HepG2 (cell line): ENCODE measurements at regions not wholly inside any gene's neighbourhood (a gene's known extent, or its start where the extent isn't known, plus 50 kb on each side); places are given as distances from the start of the nearest gene placed in this dataset.

Source experiments
- ATAC-seq: fragments of 200-7000 bp; cut with Tn5 transposase; 3 replicates; pipeline ENCODE4 v1.9.1; 2020; ENCODE audit warnings: mild to moderate bottlenecking, moderate library complexity
- BruUV-seq: library from RNA; stranded (reverse); fragments of 400-500 nt; replicated peaks from 2 replicates; lab custom pipeline; 2021; lab: Mats Ljungman, UMichigan
- CTCF ChIA-PET: fragments of 300-600 bp; formaldehyde crosslinking; extraction: SDS; loops from one replicate; lab custom pipeline; 2021; ENCODE audit warnings: low total read pairs, inconsistent platforms, low intra/inter-chr PET ratio; lab: Yijun Ruan, JAX
- POLR2A ChIA-PET: fragments of 350-600 bp; sonication (Branson Sonifier 250); formaldehyde crosslinking; loops from one replicate; lab custom pipeline; 2020; ENCODE audit warnings: antibody characterized with exemption, inconsistent platforms; lab: Yijun Ruan, JAX
- DNase-seq: peaks from one replicate; pipeline ENCODE4 v3.0.0-alpha.2; 2015; ENCODE audit warnings: low spot score
- FAIRE-seq: peaks from 3 replicates; lab custom pipeline; 2011; peaks lifted over from hg19 to GRCh38; lab: Jason Lieb, UNC
- H2AFZ ChIP-seq: one replicate; pipeline ENCODE4 v1.6.1; 2011; ENCODE audit warnings: low read length, inconsistent platforms
- H3K27ac ChIP-seq: fragments of 300-600 bp; 3 replicates; pipeline ENCODE4 v1.8.0; 2011; ENCODE audit warnings: mixed run types, mild to moderate bottlenecking, mixed read lengths, low read length, inconsistent platforms; ENCODE audit not compliant: insufficient read depth; ENCODE audit errors: extremely low read length
- H3K27me3 ChIP-seq, 2 experiments: fragments of 200-600 bp in 1 of 2; 2 replicates in 1 of 2; 3 replicates in 1 of 2; pipeline versions ENCODE4 v1.6.0 to v1.8.0; 2011; ENCODE audit warnings: low read length in 2 of 2, mild to moderate bottlenecking in 2 of 2, moderate library complexity in 2 of 2, inconsistent platforms in 1 of 2; ENCODE audit not compliant: insufficient read depth in 2 of 2, control insufficient read depth in 1 of 2
- H3K36me3 ChIP-seq, 2 experiments: fragments of 200-600 bp in 1 of 2; replicated peaks in 1 of 2; 2 replicates in 1 of 2; 3 replicates in 1 of 2; pipeline versions ENCODE4 v1.5.1 to v1.8.0; 2011; ENCODE audit warnings: low read length in 2 of 2, inconsistent platforms in 1 of 2; ENCODE audit not compliant: insufficient read depth in 2 of 2, control insufficient read depth in 1 of 2
- H3K4me1 ChIP-seq: 2 replicates; pipeline ENCODE4 v1.5.1; 2012; ENCODE audit warnings: low read length, inconsistent platforms; ENCODE audit not compliant: insufficient read depth
- H3K4me2 ChIP-seq: 2 replicates; pipeline ENCODE4 v1.6.0; 2011; ENCODE audit warnings: low read depth, low read length, inconsistent platforms
- H3K4me3 ChIP-seq, 3 experiments: fragments of 200-600 bp in 1 of 3; sonication (generic), shearing (Covaris generic) in 1 of 3; replicated peaks in 1 of 3; 2 replicates each; pipeline ENCODE4 v1.5.1; 2011 to 2016; ENCODE audit warnings: low read length in 3 of 3, inconsistent platforms in 2 of 3, low read depth in 2 of 3, mild to moderate bottlenecking in 2 of 3, control low read depth in 1 of 3, mixed read lengths in 1 of 3; ENCODE audit not compliant: insufficient read depth in 1 of 3
- H3K79me2 ChIP-seq: one replicate; pipeline ENCODE4 v1.6.1; 2011; ENCODE audit warnings: low read length, inconsistent platforms; ENCODE audit not compliant: insufficient read depth
- H3K9ac ChIP-seq: 2 replicates; pipeline ENCODE4 v1.6.0; 2011; ENCODE audit warnings: mild to moderate bottlenecking, low read depth, low read length, inconsistent platforms; ENCODE audit not compliant: insufficient read depth
- H3K9me3 ChIP-seq: 2 replicates; pipeline ENCODE4 v1.5.1; 2012; ENCODE audit warnings: mild to moderate bottlenecking, low read length
- H4K20me1 ChIP-seq: 2 replicates; pipeline ENCODE4 v1.6.0; 2011; ENCODE audit warnings: inconsistent platforms, mild to moderate bottlenecking, low read length, moderate library complexity; ENCODE audit not compliant: insufficient read depth
- EHMT2 ChIP-seq: fragments of 200-600 bp; sonication (generic); IDR thresholded peaks from 2 replicates; pipeline ENCODE4 v1.7.0; 2017; ENCODE audit warnings: antibody characterized with exemption, low read depth, low read length, borderline replicate concordance
- PAX8 ChIP-seq: sonication (generic); formaldehyde crosslinking; IDR thresholded peaks from 2 replicates; pipeline ENCODE4 v1.8.0; 2022; ENCODE audit warnings: mild to moderate bottlenecking, missing genetic modification reagents, borderline replicate concordance
- PHF8 ChIP-seq: sonication (generic); formaldehyde crosslinking; IDR thresholded peaks from 2 replicates; pipeline ENCODE4 v1.5.0; 2020; ENCODE audit warnings: missing genetic modification reagents
- RBM22 ChIP-seq: fragments of 200-400 bp; formaldehyde crosslinking; optimal IDR thresholded peaks from 2 replicates; pipeline ENCODE3; 2017; ENCODE audit warnings: mild to moderate bottlenecking, low read length, moderate library complexity
- ZNF292 ChIP-seq: sonication (generic); formaldehyde crosslinking; IDR thresholded peaks from 2 replicates; pipeline ENCODE4 v1.8.1; 2022; ENCODE audit warnings: mild to moderate bottlenecking, low read depth, missing genetic modification reagents, borderline replicate concordance
- ZNF607 ChIP-seq: sonication (generic); formaldehyde crosslinking; IDR thresholded peaks from 2 replicates; pipeline ENCODE4 v1.5.1; 2020; ENCODE audit warnings: missing genetic modification reagents, mild to moderate bottlenecking, borderline replicate concordance
- ZSCAN12 ChIP-seq: sonication (generic); formaldehyde crosslinking; IDR thresholded peaks from 2 replicates; pipeline ENCODE4 v1.9.0; 2021; ENCODE audit warnings: mild to moderate bottlenecking, missing genetic modification reagents
- in situ Hi-C: cut with HindIII; loops from 2 replicates; pipeline ENCODE4 v1.10.0; 2017; ENCODE audit warnings: low pct_unique_long_range_greater_than_20kb; ENCODE audit not compliant: extremely low pct_ligation_motif_present
- intact Hi-C: fragments of 100-400 bp; cut with micrococcal nuclease; formaldehyde crosslinking; loops from one replicate; pipeline ENCODE4 v1.10.0; 2022; ENCODE audit not compliant: unreplicated experiment
- TF ChIP-seq, protein P1 (sequence below): sonication (generic); formaldehyde crosslinking; IDR thresholded peaks from 2 replicates; pipeline ENCODE4 v1.9.0; 2022; ENCODE audit warnings: missing genetic modification reagents, mild to moderate bottlenecking, borderline replicate concordance
- TF ChIP-seq, protein P2 (sequence below): sonication (generic); formaldehyde crosslinking; IDR thresholded peaks from 2 replicates; pipeline ENCODE4 v1.8.1; 2023; ENCODE audit warnings: mild to moderate bottlenecking, missing genetic modification reagents, borderline replicate concordance
- TF ChIP-seq, protein P3 (sequence below): sonication (generic); formaldehyde crosslinking; IDR thresholded peaks from 2 replicates; pipeline ENCODE4 v1.5.0; 2020; ENCODE audit warnings: mild to moderate bottlenecking, missing genetic modification reagents, borderline replicate concordance
- TF ChIP-seq, protein P4 (sequence below): sonication (generic); formaldehyde crosslinking; IDR thresholded peaks from 2 replicates; pipeline ENCODE4 v1.5.0; 2020; ENCODE audit warnings: mild to moderate bottlenecking, missing genetic modification reagents, moderate library complexity
- TF ChIP-seq, protein P5 (sequence below): sonication (generic); formaldehyde crosslinking; IDR thresholded peaks from 2 replicates; pipeline ENCODE4 v1.4.0; 2020; ENCODE audit warnings: missing genetic modification reagents, mild to moderate bottlenecking, borderline replicate concordance

DNA sequence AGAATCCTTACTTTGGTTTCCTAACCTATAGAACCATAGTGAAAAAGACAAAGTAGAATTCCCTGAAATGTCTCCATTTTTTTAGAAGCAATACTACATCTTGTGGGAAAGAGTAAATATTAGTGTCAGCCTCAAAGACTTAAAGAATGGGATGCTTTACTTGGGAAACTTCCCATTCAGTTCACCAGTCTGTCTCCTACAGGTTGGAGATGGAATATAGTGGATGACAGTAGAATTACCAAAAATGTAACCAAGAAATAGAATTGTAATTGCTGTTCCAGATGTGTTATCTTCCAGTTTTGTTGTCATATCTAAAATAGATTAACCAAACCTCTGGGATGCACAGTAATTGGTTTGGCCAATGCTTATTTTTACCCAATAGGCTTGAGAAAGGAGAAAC lies 338.6 kb upstream of the GRID2 start:
- no peak for ATAC-seq
- TF ChIP-seq ZNF607 (CRISPR knock-in tag) (no peak), ZNF292 (no peak), PAX8 (CRISPR knock-in tag) (no peak), RBM22 (no peak), PHF8 (CRISPR knock-in tag) (no peak), EHMT2 (no peak), ZSCAN12 (CRISPR knock-in tag) (no peak)
- TF ChIP-seq, protein P1, sequence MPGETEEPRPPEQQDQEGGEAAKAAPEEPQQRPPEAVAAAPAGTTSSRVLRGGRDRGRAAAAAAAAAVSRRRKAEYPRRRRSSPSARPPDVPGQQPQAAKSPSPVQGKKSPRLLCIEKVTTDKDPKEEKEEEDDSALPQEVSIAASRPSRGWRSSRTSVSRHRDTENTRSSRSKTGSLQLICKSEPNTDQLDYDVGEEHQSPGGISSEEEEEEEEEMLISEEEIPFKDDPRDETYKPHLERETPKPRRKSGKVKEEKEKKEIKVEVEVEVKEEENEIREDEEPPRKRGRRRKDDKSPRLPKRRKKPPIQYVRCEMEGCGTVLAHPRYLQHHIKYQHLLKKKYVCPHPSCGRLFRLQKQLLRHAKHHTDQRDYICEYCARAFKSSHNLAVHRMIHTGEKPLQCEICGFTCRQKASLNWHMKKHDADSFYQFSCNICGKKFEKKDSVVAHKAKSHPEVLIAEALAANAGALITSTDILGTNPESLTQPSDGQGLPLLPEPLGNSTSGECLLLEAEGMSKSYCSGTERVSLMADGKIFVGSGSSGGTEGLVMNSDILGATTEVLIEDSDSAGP (CRISPR knock-in tag), result no peak
- TF ChIP-seq, protein P2, sequence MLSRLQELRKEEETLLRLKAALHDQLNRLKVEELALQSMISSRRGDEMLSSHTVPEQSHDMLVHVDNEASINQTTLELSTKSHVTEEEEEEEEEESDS, result no peak
- TF ChIP-seq, protein P3, sequence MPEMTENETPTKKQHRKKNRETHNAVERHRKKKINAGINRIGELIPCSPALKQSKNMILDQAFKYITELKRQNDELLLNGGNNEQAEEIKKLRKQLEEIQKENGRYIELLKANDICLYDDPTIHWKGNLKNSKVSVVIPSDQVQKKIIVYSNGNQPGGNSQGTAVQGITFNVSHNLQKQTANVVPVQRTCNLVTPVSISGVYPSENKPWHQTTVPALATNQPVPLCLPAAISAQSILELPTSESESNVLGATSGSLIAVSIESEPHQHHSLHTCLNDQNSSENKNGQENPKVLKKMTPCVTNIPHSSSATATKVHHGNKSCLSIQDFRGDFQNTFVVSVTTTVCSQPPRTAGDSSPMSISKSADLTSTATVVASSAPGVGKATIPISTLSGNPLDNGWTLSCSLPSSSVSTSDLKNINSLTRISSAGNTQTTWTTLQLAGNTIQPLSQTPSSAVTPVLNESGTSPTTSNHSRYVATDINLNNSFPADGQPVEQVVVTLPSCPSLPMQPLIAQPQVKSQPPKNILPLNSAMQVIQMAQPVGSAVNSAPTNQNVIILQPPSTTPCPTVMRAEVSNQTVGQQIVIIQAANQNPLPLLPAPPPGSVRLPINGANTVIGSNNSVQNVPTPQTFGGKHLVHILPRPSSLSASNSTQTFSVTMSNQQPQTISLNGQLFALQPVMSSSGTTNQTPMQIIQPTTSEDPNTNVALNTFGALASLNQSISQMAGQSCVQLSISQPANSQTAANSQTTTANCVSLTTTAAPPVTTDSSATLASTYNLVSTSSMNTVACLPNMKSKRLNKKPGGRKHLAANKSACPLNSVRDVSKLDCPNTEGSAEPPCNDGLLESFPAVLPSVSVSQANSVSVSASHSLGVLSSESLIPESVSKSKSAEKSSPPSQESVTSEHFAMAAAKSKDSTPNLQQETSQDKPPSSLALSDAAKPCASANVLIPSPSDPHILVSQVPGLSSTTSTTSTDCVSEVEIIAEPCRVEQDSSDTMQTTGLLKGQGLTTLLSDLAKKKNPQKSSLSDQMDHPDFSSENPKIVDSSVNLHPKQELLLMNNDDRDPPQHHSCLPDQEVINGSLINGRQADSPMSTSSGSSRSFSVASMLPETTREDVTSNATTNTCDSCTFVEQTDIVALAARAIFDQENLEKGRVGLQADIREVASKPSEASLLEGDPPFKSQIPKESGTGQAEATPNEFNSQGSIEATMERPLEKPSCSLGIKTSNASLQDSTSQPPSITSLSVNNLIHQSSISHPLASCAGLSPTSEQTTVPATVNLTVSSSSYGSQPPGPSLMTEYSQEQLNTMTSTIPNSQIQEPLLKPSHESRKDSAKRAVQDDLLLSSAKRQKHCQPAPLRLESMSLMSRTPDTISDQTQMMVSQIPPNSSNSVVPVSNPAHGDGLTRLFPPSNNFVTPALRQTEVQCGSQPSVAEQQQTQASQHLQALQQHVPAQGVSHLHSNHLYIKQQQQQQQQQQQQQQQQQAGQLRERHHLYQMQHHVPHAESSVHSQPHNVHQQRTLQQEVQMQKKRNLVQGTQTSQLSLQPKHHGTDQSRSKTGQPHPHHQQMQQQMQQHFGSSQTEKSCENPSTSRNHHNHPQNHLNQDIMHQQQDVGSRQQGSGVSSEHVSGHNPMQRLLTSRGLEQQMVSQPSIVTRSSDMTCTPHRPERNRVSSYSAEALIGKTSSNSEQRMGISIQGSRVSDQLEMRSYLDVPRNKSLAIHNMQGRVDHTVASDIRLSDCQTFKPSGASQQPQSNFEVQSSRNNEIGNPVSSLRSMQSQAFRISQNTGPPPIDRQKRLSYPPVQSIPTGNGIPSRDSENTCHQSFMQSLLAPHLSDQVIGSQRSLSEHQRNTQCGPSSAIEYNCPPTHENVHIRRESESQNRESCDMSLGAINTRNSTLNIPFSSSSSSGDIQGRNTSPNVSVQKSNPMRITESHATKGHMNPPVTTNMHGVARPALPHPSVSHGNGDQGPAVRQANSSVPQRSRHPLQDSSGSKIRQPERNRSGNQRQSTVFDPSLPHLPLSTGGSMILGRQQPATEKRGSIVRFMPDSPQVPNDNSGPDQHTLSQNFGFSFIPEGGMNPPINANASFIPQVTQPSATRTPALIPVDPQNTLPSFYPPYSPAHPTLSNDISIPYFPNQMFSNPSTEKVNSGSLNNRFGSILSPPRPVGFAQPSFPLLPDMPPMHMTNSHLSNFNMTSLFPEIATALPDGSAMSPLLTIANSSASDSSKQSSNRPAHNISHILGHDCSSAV (CRISPR knock-in tag), result no peak
- TF ChIP-seq, protein P4, sequence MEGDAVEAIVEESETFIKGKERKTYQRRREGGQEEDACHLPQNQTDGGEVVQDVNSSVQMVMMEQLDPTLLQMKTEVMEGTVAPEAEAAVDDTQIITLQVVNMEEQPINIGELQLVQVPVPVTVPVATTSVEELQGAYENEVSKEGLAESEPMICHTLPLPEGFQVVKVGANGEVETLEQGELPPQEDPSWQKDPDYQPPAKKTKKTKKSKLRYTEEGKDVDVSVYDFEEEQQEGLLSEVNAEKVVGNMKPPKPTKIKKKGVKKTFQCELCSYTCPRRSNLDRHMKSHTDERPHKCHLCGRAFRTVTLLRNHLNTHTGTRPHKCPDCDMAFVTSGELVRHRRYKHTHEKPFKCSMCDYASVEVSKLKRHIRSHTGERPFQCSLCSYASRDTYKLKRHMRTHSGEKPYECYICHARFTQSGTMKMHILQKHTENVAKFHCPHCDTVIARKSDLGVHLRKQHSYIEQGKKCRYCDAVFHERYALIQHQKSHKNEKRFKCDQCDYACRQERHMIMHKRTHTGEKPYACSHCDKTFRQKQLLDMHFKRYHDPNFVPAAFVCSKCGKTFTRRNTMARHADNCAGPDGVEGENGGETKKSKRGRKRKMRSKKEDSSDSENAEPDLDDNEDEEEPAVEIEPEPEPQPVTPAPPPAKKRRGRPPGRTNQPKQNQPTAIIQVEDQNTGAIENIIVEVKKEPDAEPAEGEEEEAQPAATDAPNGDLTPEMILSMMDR (CRISPR knock-in tag), result no peak
- TF ChIP-seq, protein P5, sequence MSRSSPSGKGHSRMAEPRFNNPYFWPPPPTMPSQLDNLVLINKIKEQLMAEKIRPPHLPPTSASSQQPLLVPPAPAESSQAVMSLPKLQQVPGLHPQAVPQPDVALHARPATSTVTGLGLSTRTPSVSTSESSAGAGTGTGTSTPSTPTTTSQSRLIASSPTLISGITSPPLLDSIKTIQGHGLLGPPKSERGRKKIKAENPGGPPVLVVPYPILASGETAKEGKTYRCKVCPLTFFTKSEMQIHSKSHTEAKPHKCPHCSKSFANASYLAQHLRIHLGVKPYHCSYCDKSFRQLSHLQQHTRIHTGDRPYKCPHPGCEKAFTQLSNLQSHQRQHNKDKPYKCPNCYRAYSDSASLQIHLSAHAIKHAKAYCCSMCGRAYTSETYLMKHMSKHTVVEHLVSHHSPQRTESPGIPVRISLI (CRISPR knock-in tag), result no peak

More for the DNA sequence above, 338.6 kb upstream of the GRID2 start:
- H3K4me3 ChIP-seq, result no peak overlapping the region
- no peaks in the 10 kb centered on the region for H4K20me1 ChIP-seq
- CTCF ChIA-PET, result no interaction called here
- H3K79me2 ChIP-seq, result no peaks in the 10 kb centered on the region
- H3K27ac ChIP-seq, result no peak overlapping the region
- H3K9me3 ChIP-seq, result no peaks in the 10 kb centered on the region
- H3K4me2 ChIP-seq, result no peak overlapping the region
- in situ Hi-C loops, result no loop called here
- POLR2A ChIA-PET, result no interaction called here
- intact Hi-C loops, result no loop called here
- DNase-seq (no peak), FAIRE-seq (no peak)
- no peak overlapping the region for H3K9ac ChIP-seq
- no peaks in the 10 kb centered on the region for H3K36me3 ChIP-seq
- no peaks in the 10 kb centered on the region for H3K4me1 ChIP-seq
- H2AFZ ChIP-seq, result no peak overlapping the region
- no peaks in the 10 kb centered on the region; a peak in 1 of 5 replicates for H3K27me3 ChIP-seq
- no TSS peak for BruUV-seq
